Neural cell (in vitro differentiated cells): ENCODE measurements at regions not wholly inside any gene's neighbourhood (a gene's known extent, or its start where the extent isn't known, plus 50 kb on each side); places are given as distances from the start of the nearest gene placed in this dataset.

ENCODE experiments used
- H2AFZ ChIP-seq: fragments of 200-600, 300-800 bp; sonication (generic), shearing (Covaris generic); 2 replicates; pipeline ENCODE4 v1.6.0; 2014; ENCODE audit warnings: low read depth, mild to moderate bottlenecking, antibody characterized with exemption, low read length, moderate library complexity
- H3F3A ChIP-seq: fragments of 200-600 bp; shearing (Covaris generic); 2 replicates; pipeline ENCODE4 v1.6.1; 2016; ENCODE audit warnings: mild to moderate bottlenecking, moderate library complexity, mixed read lengths, antibody characterized with exemption, low read length; ENCODE audit not compliant: insufficient read depth, poor library complexity, severe bottlenecking
- H3K27ac ChIP-seq: fragments of 200-600, 300-800 bp; sonication (generic), shearing (Covaris generic); 2 replicates; pipeline ENCODE4 v1.5.1; 2014; ENCODE audit warnings: mild to moderate bottlenecking, low read length, moderate library complexity
- H3K27me3 ChIP-seq: fragments of 300-800, 200-600 bp; sonication (generic), shearing (Covaris generic); 2 replicates; pipeline ENCODE4 v1.6.0; 2014; ENCODE audit warnings: mild to moderate bottlenecking, low read depth, low read length, moderate library complexity; ENCODE audit not compliant: insufficient read depth
- H3K36me3 ChIP-seq: fragments of 300-800, 200-600 bp; sonication (generic), shearing (Covaris generic); 2 replicates; pipeline ENCODE4 v1.5.1; 2014; ENCODE audit warnings: mild to moderate bottlenecking, antibody characterized with exemption, low read length, moderate library complexity; ENCODE audit not compliant: insufficient read depth
- H3K4me2 ChIP-seq: fragments of 300-800, 200-600 bp; sonication (generic), shearing (Covaris generic); 2 replicates; pipeline ENCODE4 v1.6.0; 2014; ENCODE audit warnings: mild to moderate bottlenecking, low read length
- H3K4me3 ChIP-seq: fragments of 300-800, 200-600 bp; sonication (generic), shearing (Covaris generic); 2 replicates; pipeline ENCODE4 v1.5.1; 2014; ENCODE audit warnings: mild to moderate bottlenecking, low read length, moderate library complexity
- H3K79me2 ChIP-seq: fragments of 200-600 bp; shearing (Covaris generic); replicated peaks from 2 replicates; pipeline ENCODE4 v1.6.0; 2014; ENCODE audit warnings: mild to moderate bottlenecking, low read length, moderate library complexity; ENCODE audit not compliant: insufficient read depth
- H3K9ac ChIP-seq: fragments of 300-800, 200-600 bp; sonication (generic), shearing (Covaris generic); 2 replicates; pipeline ENCODE4 v1.6.1; 2016; ENCODE audit warnings: mild to moderate bottlenecking, low read length, mixed read lengths
- H3K9me2 ChIP-seq: fragments of 200-600 bp; shearing (Covaris generic); 2 replicates; pipeline ENCODE4 v1.6.1; 2016; ENCODE audit warnings: mild to moderate bottlenecking, low read length, mixed read lengths; ENCODE audit not compliant: insufficient read depth
- H3K9me3 ChIP-seq: fragments of 200-600, 300-800 bp; sonication (generic), shearing (Covaris generic); 2 replicates; pipeline ENCODE4 v1.6.1; 2016; ENCODE audit warnings: mild to moderate bottlenecking, mixed run types, low read length, moderate library complexity, mixed read lengths
- H4K20me1 ChIP-seq: fragments of 200-600 bp; shearing (Covaris generic); 2 replicates; pipeline ENCODE4 v1.6.1; 2016; ENCODE audit warnings: mild to moderate bottlenecking, mixed run types; ENCODE audit not compliant: insufficient read depth
- EP300 ChIP-seq: fragments of 450-650 bp; conservative IDR thresholded peaks from 2 replicates; pipeline ENCODE4 v1.6.1; 2014; ENCODE audit warnings: antibody characterized with exemption, mild to moderate bottlenecking, moderate library complexity; ENCODE audit not compliant: poor library complexity, severe bottlenecking
- EZH2 ChIP-seq: fragments of 200-600, 300-800 bp; shearing (Covaris generic), sonication (generic); IDR thresholded peaks from 2 replicates; pipeline ENCODE4 v1.6.1; 2014; ENCODE audit warnings: antibody characterized with exemption, low read length, borderline replicate concordance, mild to moderate bottlenecking; ENCODE audit not compliant: insufficient read depth, poor library complexity, severe bottlenecking
- MXI1 ChIP-seq: fragments of 450-650 bp; conservative IDR thresholded peaks from 2 replicates; pipeline ENCODE4 v1.6.1; 2014; ENCODE audit warnings: antibody characterized with exemption, mild to moderate bottlenecking; ENCODE audit not compliant: poor library complexity, severe bottlenecking
- POLR2AphosphoS5 ChIP-seq: IDR thresholded peaks from 2 replicates; pipeline ENCODE4 v1.6.1; 2012
- RAD21 ChIP-seq: fragments of 450-650 bp; conservative IDR thresholded peaks from 2 replicates; pipeline ENCODE4 v1.6.1; 2014; ENCODE audit warnings: antibody characterized with exemption, mild to moderate bottlenecking, moderate library complexity
- SMC3 ChIP-seq: fragments of 450-650 bp; conservative IDR thresholded peaks from 2 replicates; pipeline ENCODE4 v1.6.1; 2014; ENCODE audit warnings: antibody characterized with exemption, mild to moderate bottlenecking, moderate library complexity; ENCODE audit not compliant: poor library complexity
- TAF1 ChIP-seq: IDR thresholded peaks from 2 replicates; pipeline ENCODE4 v1.6.1; 2012; ENCODE audit warnings: low read depth
- TF ChIP-seq, protein P1 (sequence below): IDR thresholded peaks from 2 replicates; pipeline ENCODE4 v1.6.1; 2012; ENCODE audit warnings: borderline replicate concordance
- TF ChIP-seq, protein P2 (sequence below): fragments of 450-650 bp; IDR thresholded peaks from 2 replicates; pipeline ENCODE4 v1.5.1; 2014; ENCODE audit warnings: antibody characterized with exemption, mild to moderate bottlenecking, moderate library complexity; ENCODE audit not compliant: poor library complexity, severe bottlenecking

DNA sequence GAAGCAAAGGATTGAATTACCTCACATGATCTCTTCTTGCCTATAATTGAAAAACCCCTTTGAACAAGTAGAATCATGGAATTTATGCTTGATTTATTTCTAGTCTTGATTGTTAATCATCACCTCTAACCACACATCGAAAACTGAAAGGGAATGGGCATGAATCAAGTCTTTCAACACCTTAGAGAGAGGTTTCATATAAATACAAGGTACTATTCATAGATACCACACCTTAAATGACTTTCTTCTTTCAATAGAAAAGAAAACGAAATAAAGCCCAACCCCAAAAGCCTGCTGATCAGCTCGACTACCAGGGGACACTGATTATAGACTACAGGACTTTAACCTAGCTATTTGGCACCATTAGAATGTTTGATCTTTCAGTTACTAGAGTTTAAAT lies 128.6 kb upstream of the PTPRZ1 start:
- Histone ChIP-seq H3K27me3 (no peaks in the 10 kb centered on the region), H3F3A (no peaks in the 10 kb centered on the region), H3K79me2 (no peaks in the 10 kb centered on the region), H3K4me3 (no peak overlapping the region), H4K20me1 (no peaks in the 10 kb centered on the region), H2AFZ (no peak overlapping the region), H3K9me2 (no peaks in the 10 kb centered on the region), H3K4me2 (no peak overlapping the region), H3K36me3 (no peaks in the 10 kb centered on the region), H3K9ac (no peak overlapping the region), H3K9me3 (no peaks in the 10 kb centered on the region), H3K27ac (no peak overlapping the region)
- no peak for TF ChIP-seq EP300
- TF ChIP-seq, protein P1, sequence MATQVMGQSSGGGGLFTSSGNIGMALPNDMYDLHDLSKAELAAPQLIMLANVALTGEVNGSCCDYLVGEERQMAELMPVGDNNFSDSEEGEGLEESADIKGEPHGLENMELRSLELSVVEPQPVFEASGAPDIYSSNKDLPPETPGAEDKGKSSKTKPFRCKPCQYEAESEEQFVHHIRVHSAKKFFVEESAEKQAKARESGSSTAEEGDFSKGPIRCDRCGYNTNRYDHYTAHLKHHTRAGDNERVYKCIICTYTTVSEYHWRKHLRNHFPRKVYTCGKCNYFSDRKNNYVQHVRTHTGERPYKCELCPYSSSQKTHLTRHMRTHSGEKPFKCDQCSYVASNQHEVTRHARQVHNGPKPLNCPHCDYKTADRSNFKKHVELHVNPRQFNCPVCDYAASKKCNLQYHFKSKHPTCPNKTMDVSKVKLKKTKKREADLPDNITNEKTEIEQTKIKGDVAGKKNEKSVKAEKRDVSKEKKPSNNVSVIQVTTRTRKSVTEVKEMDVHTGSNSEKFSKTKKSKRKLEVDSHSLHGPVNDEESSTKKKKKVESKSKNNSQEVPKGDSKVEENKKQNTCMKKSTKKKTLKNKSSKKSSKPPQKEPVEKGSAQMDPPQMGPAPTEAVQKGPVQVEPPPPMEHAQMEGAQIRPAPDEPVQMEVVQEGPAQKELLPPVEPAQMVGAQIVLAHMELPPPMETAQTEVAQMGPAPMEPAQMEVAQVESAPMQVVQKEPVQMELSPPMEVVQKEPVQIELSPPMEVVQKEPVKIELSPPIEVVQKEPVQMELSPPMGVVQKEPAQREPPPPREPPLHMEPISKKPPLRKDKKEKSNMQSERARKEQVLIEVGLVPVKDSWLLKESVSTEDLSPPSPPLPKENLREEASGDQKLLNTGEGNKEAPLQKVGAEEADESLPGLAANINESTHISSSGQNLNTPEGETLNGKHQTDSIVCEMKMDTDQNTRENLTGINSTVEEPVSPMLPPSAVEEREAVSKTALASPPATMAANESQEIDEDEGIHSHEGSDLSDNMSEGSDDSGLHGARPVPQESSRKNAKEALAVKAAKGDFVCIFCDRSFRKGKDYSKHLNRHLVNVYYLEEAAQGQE, result no peak
- TF ChIP-seq TAF1, result no peak
- TF ChIP-seq SMC3, result no peak
- TF ChIP-seq RAD21, result no peak
- no peak for TF ChIP-seq POLR2AphosphoS5

DNA sequence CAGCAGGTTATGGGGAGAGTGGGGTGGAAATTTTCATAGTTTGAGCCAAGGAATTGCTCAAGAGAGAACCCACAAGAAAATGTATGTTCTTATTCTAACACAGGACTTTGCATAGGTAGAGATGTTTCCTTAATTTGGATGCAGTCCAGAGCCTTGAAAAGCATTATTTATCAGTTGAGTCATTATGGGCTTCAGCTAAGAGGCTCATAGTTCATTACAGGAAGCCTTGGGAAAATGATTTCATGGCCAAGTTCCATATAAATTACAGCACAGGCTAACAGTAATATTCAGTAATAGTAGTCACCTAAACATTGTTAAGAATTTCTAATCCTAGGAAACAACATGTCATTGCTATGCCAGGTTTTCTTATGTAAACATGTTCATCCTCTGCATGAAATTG lies 131.1 kb upstream of the PTPRZ1 start:
- Histone ChIP-seq H2AFZ (no peak overlapping the region), H3K27ac (no peak overlapping the region), H3K9me3 (no peaks in the 10 kb centered on the region), H3K4me3 (no peak overlapping the region), H3K4me2 (no peak overlapping the region), H4K20me1 (no peaks in the 10 kb centered on the region), H3K79me2 (no peaks in the 10 kb centered on the region), H3K36me3 (no peaks in the 10 kb centered on the region), H3K9ac (no peak overlapping the region), H3K27me3 (no peaks in the 10 kb centered on the region), H3F3A (no peaks in the 10 kb centered on the region), H3K9me2 (no peaks in the 10 kb centered on the region)
- no peak for TF ChIP-seq MXI1
- no peak for TF ChIP-seq EP300

DNA sequence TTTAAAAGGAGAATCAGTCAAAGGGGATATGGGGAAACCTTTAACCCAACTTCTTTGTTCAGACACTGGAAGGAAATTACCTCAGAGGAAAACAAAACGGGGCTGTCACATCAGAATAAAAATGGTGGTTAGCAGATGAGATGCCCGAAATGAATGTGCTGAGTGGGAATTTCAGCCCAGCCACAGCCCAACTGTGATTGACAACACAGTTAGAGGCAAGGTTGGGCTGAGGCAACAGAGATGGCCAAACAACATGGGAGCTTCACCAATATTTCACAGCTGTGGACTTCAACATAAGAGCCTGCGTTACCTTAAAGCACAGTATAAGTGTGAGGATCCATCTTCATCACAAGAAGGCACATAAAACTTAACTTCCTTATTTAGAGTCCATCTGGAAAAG lies 133.5 kb upstream of the PTPRZ1 start:
- no peaks in the 10 kb centered on the region for H3K36me3 ChIP-seq
- H3K4me2 ChIP-seq, result no peak overlapping the region
- no peak overlapping the region for H3K27ac ChIP-seq
- H3K9me3 ChIP-seq, result no peaks in the 10 kb centered on the region
- H3K79me2 ChIP-seq, result no peaks in the 10 kb centered on the region
- H3K9ac ChIP-seq, result no peak overlapping the region
- no peak for TF ChIP-seq MXI1
- TF ChIP-seq POLR2AphosphoS5, result no peak
- TF ChIP-seq RAD21, result no peak
- no peak for TF ChIP-seq TAF1
- no peak for TF ChIP-seq SMC3
- TF ChIP-seq EZH2, result no peak
- no peak for TF ChIP-seq EP300
- TF ChIP-seq, protein P1, result no peak
- TF ChIP-seq, protein P2, sequence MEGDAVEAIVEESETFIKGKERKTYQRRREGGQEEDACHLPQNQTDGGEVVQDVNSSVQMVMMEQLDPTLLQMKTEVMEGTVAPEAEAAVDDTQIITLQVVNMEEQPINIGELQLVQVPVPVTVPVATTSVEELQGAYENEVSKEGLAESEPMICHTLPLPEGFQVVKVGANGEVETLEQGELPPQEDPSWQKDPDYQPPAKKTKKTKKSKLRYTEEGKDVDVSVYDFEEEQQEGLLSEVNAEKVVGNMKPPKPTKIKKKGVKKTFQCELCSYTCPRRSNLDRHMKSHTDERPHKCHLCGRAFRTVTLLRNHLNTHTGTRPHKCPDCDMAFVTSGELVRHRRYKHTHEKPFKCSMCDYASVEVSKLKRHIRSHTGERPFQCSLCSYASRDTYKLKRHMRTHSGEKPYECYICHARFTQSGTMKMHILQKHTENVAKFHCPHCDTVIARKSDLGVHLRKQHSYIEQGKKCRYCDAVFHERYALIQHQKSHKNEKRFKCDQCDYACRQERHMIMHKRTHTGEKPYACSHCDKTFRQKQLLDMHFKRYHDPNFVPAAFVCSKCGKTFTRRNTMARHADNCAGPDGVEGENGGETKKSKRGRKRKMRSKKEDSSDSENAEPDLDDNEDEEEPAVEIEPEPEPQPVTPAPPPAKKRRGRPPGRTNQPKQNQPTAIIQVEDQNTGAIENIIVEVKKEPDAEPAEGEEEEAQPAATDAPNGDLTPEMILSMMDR, result no peak
- H3K4me3 ChIP-seq, result no peak overlapping the region
- no peaks in the 10 kb centered on the region for H3K9me2 ChIP-seq
- H2AFZ ChIP-seq, result no peak overlapping the region
- no peaks in the 10 kb centered on the region for H3K27me3 ChIP-seq
- no peaks in the 10 kb centered on the region for H3F3A ChIP-seq
- H4K20me1 ChIP-seq, result no peaks in the 10 kb centered on the region
